Aorta (tissue), 5 donors: ENCODE measurements at regions not wholly inside any gene's neighbourhood (a gene's known extent, or its start where the extent isn't known, plus 50 kb on each side); places are given as distances from the start of the nearest gene placed in this dataset.

ENCODE experiments used
- ATAC-seq: fragments of 200-7000 bp; cut with Tn5 transposase; one replicate; pipeline ENCODE4 v1.9.1; 2022; ENCODE audit warnings: moderate library complexity; ENCODE audit not compliant: low FRiP score
- DNase-seq, 2 donors: peaks; one replicate each; pipeline ENCODE4 v3.0.0-alpha.2; 2020
- H3K27ac ChIP-seq, 2 donors: one replicate each; pipeline ENCODE4 v1.5.1; 2013; ENCODE audit warnings: low read length in 2 of 2, mild to moderate bottlenecking in 2 of 2, moderate library complexity in 2 of 2, control low read depth in 1 of 2, inconsistent platforms in 1 of 2, low read depth in 1 of 2
- H3K27me3 ChIP-seq, 2 donors: one replicate each; pipeline ENCODE4 v1.6.1; 2013; ENCODE audit warnings: control low read depth in 1 of 2, low read length in 1 of 2, mild to moderate bottlenecking in 1 of 2, moderate library complexity in 1 of 2; ENCODE audit not compliant: insufficient read depth in 2 of 2, control insufficient read depth in 1 of 2
- H3K36me3 ChIP-seq, 2 donors: one replicate each; pipeline ENCODE4 v1.6.1; 2013; ENCODE audit warnings: control low read depth in 1 of 2, low read length in 1 of 2, mild to moderate bottlenecking in 1 of 2; ENCODE audit not compliant: insufficient read depth in 2 of 2, control insufficient read depth in 1 of 2
- H3K4me1 ChIP-seq, 2 donors: one replicate each; pipeline ENCODE4 v1.6.1; 2013; ENCODE audit warnings: low read length in 2 of 2, control low read depth in 1 of 2, mild to moderate bottlenecking in 1 of 2, moderate library complexity in 1 of 2; ENCODE audit not compliant: insufficient read depth in 2 of 2, control insufficient read depth in 1 of 2
- H3K4me3 ChIP-seq, 2 donors: one replicate each; pipeline ENCODE4 v1.5.1; 2013; ENCODE audit warnings: low read length in 2 of 2, control low read depth in 1 of 2, mild to moderate bottlenecking in 1 of 2
- H3K9me3 ChIP-seq: one replicate; pipeline ENCODE4 v1.6.1; 2013; ENCODE audit warnings: mild to moderate bottlenecking, low read length; ENCODE audit not compliant: control insufficient read depth
- WGBS, 2 donors: extraction: QIAGEN DNeasy Blood & Tissue Kit; methylation state at CpG; one replicate each; pipeline ENCODE4 v1.1.7; 2013; 5-methylcytosine and 5-hydroxymethylcytosine counted together
- intact Hi-C, 2 donors: fragments of 100-400 bp; cut with DNase I; formaldehyde crosslinking; loops; one replicate each; pipeline versions ENCODE4 v1.14.2 to v1.15.0; 2022
- donor health status: healthy with polysubstance abuse.
- donor health status: Bipolar disorder and iron deficiency.
- donor health status: DM: no; HTN: no; CAD: no.
- donor health status: DM: no; HTN: no; CAD: no.
- donor health status: DM: yes; HTN: yes; CAD: no.

- ATAC-seq (no peak), DNase-seq (no peak)
- intact Hi-C loops = no loop called here
- Histone ChIP-seq H3K4me3 (no peak overlapping the region), H3K27me3 (no peaks in the 10 kb centered on the region), H3K36me3 (no peaks in the 10 kb centered on the region), H3K9me3 (no peaks in the 10 kb centered on the region), H3K27ac (no peak overlapping the region), H3K4me1 (no peaks in the 10 kb centered on the region)
- WGBS, 2 donors = 30 to 42% methylated on average over 3 of the region's 3 CpGs
Observed at GRCh38 chr4:60088807-60089486, 1111.2 kb upstream of the ADGRL3 start.

GRCh38 chr4:60089546-60090273 is 1110.4 kb upstream of the ADGRL3 start:
- no peaks in the 10 kb centered on the region for H3K27me3 ChIP-seq
- intact Hi-C loops = no loop called here
- no peak for DNase-seq

GRCh38 chr4:60096676-60097075 is 1103.5 kb upstream of the ADGRL3 start:
- Histone ChIP-seq H3K27me3 (no peaks in the 10 kb centered on the region), H3K27ac (no peak overlapping the region), H3K9me3 (no peaks in the 10 kb centered on the region), H3K36me3 (no peaks in the 10 kb centered on the region), H3K4me3 (no peak overlapping the region), H3K4me1 (no peaks in the 10 kb centered on the region)
- WGBS, 2 donors = 0 to 1% methylated on average over 1 of the region's 1 CpG
- DNase-seq = no peak
- ATAC-seq = no peak
- intact Hi-C loops = no loop called here

More at GRCh38 chr4:60089546-60090273, 1110.4 kb upstream of the ADGRL3 start:
- Histone ChIP-seq H3K4me1 (no peaks in the 10 kb centered on the region), H3K36me3 (no peaks in the 10 kb centered on the region), H3K4me3 (no peak overlapping the region), H3K9me3 (no peaks in the 10 kb centered on the region), H3K27ac (no peak overlapping the region)
- 71 to 72% methylated on average over 3 of the region's 3 CpGs for WGBS, 2 donors
- no peak for ATAC-seq

GRCh38 chr4:60116592-60116991 is 1083.5 kb upstream of the ADGRL3 start:
- DNase-seq (no peak), ATAC-seq (no peak)
- WGBS, 2 donors = 90 to 92% methylated on average over 3 of the region's 3 CpGs
- Histone ChIP-seq H3K36me3 (no peaks in the 10 kb centered on the region), H3K27me3 (no peaks in the 10 kb centered on the region), H3K4me3 (no peak overlapping the region), H3K27ac (no peak overlapping the region), H3K9me3 (no peaks in the 10 kb centered on the region), H3K4me1 (no peaks in the 10 kb centered on the region)
- intact Hi-C loops = no loop called here

- intact Hi-C loops = no loop called here
- H3K4me3 ChIP-seq = no peak overlapping the region
- 92 to 93% methylated on average over 3 of the region's 3 CpGs for WGBS, 2 donors
- no peaks in the 10 kb centered on the region for H3K4me1 ChIP-seq
- no peak for DNase-seq
- no peak for ATAC-seq
- no peaks in the 10 kb centered on the region for H3K27me3 ChIP-seq
- H3K36me3 ChIP-seq = no peaks in the 10 kb centered on the region
- H3K9me3 ChIP-seq = no peaks in the 10 kb centered on the region
- no peak overlapping the region for H3K27ac ChIP-seq
Observed at GRCh38 chr4:60117726-60118323, 1082.3 kb upstream of the ADGRL3 start.

- H3K9me3 ChIP-seq = no peaks in the 10 kb centered on the region
- H3K27ac ChIP-seq = no peak overlapping the region
- no peak overlapping the region for H3K4me3 ChIP-seq
- DNase-seq (no peak), ATAC-seq (no peak)
- H3K4me1 ChIP-seq = no peaks in the 10 kb centered on the region
- no peaks in the 10 kb centered on the region for H3K36me3 ChIP-seq
- intact Hi-C loops = no loop called here
- WGBS, 2 donors = 95 to 97% methylated on average over 6 of the region's 6 CpGs
- no peaks in the 10 kb centered on the region for H3K27me3 ChIP-seq
Observed at GRCh38 chr4:60122820-60123219, 1077.3 kb upstream of the ADGRL3 start.

- H3K4me3 ChIP-seq = no peak overlapping the region
- no peaks in the 10 kb centered on the region for H3K27me3 ChIP-seq
- no peak for DNase-seq
- no peaks in the 10 kb centered on the region for H3K9me3 ChIP-seq
- no peak overlapping the region for H3K27ac ChIP-seq
- H3K36me3 ChIP-seq = no peaks in the 10 kb centered on the region
- intact Hi-C loops = no loop called here
- WGBS, 2 donors = 57 to 59% methylated on average over 4 of the region's 4 CpGs
- ATAC-seq = no peak
- no peaks in the 10 kb centered on the region for H3K4me1 ChIP-seq
Observed at GRCh38 chr4:60128888-60129287, 1071.2 kb upstream of the ADGRL3 start.

DNA sequence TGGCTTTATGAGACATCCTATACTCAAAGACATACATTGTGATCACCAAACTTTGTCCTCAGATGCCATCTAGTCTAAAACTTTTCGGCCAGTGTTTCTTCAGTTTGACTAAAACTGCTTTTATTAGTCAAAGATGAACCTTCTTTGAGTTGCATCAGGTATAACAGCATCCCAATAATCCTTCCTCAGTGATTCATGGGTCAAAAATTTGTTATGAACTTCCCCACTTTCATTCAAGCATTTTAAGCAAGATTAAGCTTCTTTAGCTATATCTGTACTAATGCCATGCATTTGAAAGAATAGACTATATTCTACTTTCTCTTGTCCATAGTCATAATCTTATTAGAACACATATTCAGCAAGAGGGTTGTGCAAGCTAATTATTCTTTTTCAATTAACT is 1070.4 kb upstream of the ADGRL3 start:
- intact Hi-C loops = no loop called here
- ATAC-seq (no peak), DNase-seq (no peak)
- WGBS, 2 donors = 90 to 93% methylated on average over 1 of the region's 1 CpG
- Histone ChIP-seq H3K9me3 (no peaks in the 10 kb centered on the region), H3K4me3 (no peak overlapping the region), H3K4me1 (no peaks in the 10 kb centered on the region), H3K27ac (no peak overlapping the region), H3K27me3 (no peaks in the 10 kb centered on the region), H3K36me3 (no peaks in the 10 kb centered on the region)

- intact Hi-C loops = no loop called here
- H3K36me3 ChIP-seq = no peaks in the 10 kb centered on the region
- no peaks in the 10 kb centered on the region for H3K27me3 ChIP-seq
- WGBS, 2 donors = 49 to 61% methylated on average over 1 of the region's 1 CpG
- no peaks in the 10 kb centered on the region for H3K9me3 ChIP-seq
- ATAC-seq (no peak), DNase-seq (no peak)
- no peak overlapping the region for H3K4me3 ChIP-seq
- no peak overlapping the region for H3K27ac ChIP-seq
- H3K4me1 ChIP-seq = no peaks in the 10 kb centered on the region
Observed at GRCh38 chr4:60133375-60133774, 1066.8 kb upstream of the ADGRL3 start.
